ENCODE measurements at regions not wholly inside any gene's neighbourhood (a gene's known extent, or its start where the extent isn't known, plus 50 kb on each side); places are given as distances from the start of the nearest gene placed in this dataset.

DNA sequence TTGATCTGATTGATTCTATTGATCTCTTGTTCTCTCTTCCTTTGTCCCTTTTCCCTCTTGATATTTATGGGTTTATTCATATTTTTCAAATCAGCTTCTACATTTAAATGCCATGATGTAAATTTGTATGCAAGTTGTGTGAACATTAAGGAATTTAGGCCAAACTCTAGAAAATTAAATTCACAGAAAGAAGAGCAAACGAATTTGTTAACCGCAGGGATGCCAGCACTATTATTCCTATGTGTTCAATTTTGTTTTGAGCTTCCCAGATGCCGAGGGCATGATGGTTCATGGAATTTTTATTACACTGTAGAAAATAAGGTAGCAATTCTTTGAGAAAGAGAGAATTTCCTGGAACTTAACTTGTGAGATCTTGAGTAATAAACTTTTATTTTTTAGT lies 220.9 kb downstream of the BUB3 start:
- Histone ChIP-seq H3K9ac (no peak overlapping the region), H3K9me3 (ENCODE audit: low read depth) (no peaks in the 10 kb centered on the region), H2AFZ (replicated peaks) (no peak overlapping the region), H4K20me1 (ENCODE audit: low read depth) (no peaks in the 10 kb centered on the region), H3K4me2 (no peak overlapping the region), H3K27ac (no peak overlapping the region), H3F3A (ENCODE audit: low read depth) (no peaks in the 10 kb centered on the region), H3K4me3 (no peak overlapping the region), H3K27me3 (no peaks in the 10 kb centered on the region), H3K4me1 (peaks cover 6% of the 10 kb centered on the region), H3K36me3 (no peaks in the 10 kb centered on the region), H3K79me2 (ENCODE audit: low read depth) (no peaks in the 10 kb centered on the region)
- no peak for DNase-seq (ENCODE audit: low spot score)
- Mint-ChIP-seq H3K4me1 (peaks cover 5% of the 10 kb centered on the region), H3K9me3 (peaks cover 3% of the 10 kb centered on the region), H3K36me3 (no peaks in the 10 kb centered on the region), H3K27ac (no peak overlapping the region), H3K27me3 (ENCODE audit: insufficient read depth, low read depth) (peaks cover 2% of the 10 kb centered on the region), H3K4me3 (no peak overlapping the region)
- TF ChIP-seq, protein P1, sequence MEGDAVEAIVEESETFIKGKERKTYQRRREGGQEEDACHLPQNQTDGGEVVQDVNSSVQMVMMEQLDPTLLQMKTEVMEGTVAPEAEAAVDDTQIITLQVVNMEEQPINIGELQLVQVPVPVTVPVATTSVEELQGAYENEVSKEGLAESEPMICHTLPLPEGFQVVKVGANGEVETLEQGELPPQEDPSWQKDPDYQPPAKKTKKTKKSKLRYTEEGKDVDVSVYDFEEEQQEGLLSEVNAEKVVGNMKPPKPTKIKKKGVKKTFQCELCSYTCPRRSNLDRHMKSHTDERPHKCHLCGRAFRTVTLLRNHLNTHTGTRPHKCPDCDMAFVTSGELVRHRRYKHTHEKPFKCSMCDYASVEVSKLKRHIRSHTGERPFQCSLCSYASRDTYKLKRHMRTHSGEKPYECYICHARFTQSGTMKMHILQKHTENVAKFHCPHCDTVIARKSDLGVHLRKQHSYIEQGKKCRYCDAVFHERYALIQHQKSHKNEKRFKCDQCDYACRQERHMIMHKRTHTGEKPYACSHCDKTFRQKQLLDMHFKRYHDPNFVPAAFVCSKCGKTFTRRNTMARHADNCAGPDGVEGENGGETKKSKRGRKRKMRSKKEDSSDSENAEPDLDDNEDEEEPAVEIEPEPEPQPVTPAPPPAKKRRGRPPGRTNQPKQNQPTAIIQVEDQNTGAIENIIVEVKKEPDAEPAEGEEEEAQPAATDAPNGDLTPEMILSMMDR (IDR thresholded peaks at IDR 0.05), result no peak
- TF ChIP-seq EZH2 (IDR thresholded peaks at IDR 0.05), result no peak
- no peak for TF ChIP-seq EZH2phosphoT487 (IDR thresholded peaks at IDR 0.05)

DNA sequence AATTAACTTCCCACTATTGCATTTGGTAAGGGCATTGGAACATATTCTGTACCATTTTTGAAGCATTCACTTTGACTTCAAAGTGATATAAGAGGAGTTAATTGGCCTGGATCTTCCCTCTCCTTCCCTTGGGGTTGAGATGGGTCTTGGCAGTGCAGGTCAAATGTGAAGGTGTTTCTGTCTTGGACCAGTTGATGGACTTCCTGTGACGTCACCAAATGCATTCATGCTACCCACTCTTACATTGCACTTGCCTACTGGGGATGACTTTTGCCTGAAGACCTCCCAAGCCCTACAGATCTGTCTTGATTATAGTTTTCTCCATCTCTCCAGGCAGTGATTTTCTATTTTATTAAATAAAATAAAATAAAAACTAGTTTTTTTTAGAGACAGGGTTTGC lies 221.5 kb downstream of the BUB3 start:
- Mint-ChIP-seq H3K36me3 (no peaks in the 10 kb centered on the region), H3K27me3 (ENCODE audit: insufficient read depth, low read depth) (peaks cover 5% of the 10 kb centered on the region), H3K9me3 (peaks cover 3% of the 10 kb centered on the region), H3K4me3 (no peak overlapping the region), H3K4me1 (peaks cover 9% of the 10 kb centered on the region), H3K27ac (no peak overlapping the region)
- Histone ChIP-seq H3K79me2 (ENCODE audit: low read depth) (no peaks in the 10 kb centered on the region), H3K36me3 (no peaks in the 10 kb centered on the region), H2AFZ (replicated peaks) (no peak overlapping the region), H3K27ac (no peak overlapping the region), H3K4me1 (peaks cover 6% of the 10 kb centered on the region), H3K27me3 (no peaks in the 10 kb centered on the region), H3K4me2 (no peak overlapping the region), H4K20me1 (ENCODE audit: low read depth) (no peaks in the 10 kb centered on the region), H3K4me3 (no peak overlapping the region), H3F3A (ENCODE audit: low read depth) (no peaks in the 10 kb centered on the region), H3K9me3 (ENCODE audit: low read depth) (no peaks in the 10 kb centered on the region), H3K9ac (no peak overlapping the region)
- no peak for DNase-seq (ENCODE audit: low spot score)
- no peak for TF ChIP-seq EZH2phosphoT487 (IDR thresholded peaks at IDR 0.05)
- TF ChIP-seq, protein P1 (IDR thresholded peaks at IDR 0.05), result no peak
- no peak for TF ChIP-seq EZH2 (IDR thresholded peaks at IDR 0.05)

DNA sequence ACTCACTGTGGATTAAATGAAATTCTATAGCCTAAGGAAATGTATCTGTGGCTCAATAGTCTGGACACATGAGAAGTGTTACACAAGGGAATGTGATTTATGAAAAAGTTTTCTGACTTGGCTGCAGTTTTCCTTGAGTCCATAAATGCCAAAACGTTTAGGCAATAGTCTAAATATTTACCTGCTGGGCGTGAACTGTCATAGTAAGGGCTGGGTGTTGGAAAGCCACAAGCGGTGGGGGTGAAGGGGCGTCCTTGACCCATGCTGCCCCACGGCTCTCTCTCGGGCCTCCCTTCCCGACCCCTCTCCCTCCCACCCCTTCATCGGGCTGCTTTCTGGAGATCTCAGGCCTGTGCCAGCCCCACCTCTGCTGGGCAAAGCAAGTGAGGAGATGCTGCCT lies 223.7 kb downstream of the BUB3 start:
- Mint-ChIP-seq H3K4me3 (no peak overlapping the region), H3K27ac (no peak overlapping the region), H3K36me3 (no peaks in the 10 kb centered on the region), H3K9me3 (no peaks in the 10 kb centered on the region), H3K27me3 (ENCODE audit: insufficient read depth, low read depth) (peaks cover 9% of the 10 kb centered on the region), H3K4me1 (peaks cover 22% of the 10 kb centered on the region)
- no peak overlapping the region for H2AFZ ChIP-seq (replicated peaks)
- H4K20me1 ChIP-seq (ENCODE audit: low read depth), result no peaks in the 10 kb centered on the region
- no peaks in the 10 kb centered on the region for H3K27me3 ChIP-seq
- DNase-seq (ENCODE audit: low spot score), result no peak
- no peaks in the 10 kb centered on the region for H3K36me3 ChIP-seq
- no peak overlapping the region for H3K27ac ChIP-seq
- no peak overlapping the region for H3K4me2 ChIP-seq
- no peak overlapping the region for H3K4me3 ChIP-seq
- H3F3A ChIP-seq (ENCODE audit: low read depth), result no peaks in the 10 kb centered on the region
- no peak overlapping the region for H3K9ac ChIP-seq
- no peaks in the 10 kb centered on the region for H3K9me3 ChIP-seq (ENCODE audit: low read depth)
- H3K4me1 ChIP-seq, result peaks cover 13% of the 10 kb centered on the region
- no peak for TF ChIP-seq EZH2 (IDR thresholded peaks at IDR 0.05)
- TF ChIP-seq EZH2phosphoT487 (IDR thresholded peaks at IDR 0.05), result no peak
- TF ChIP-seq, protein P1 (IDR thresholded peaks at IDR 0.05), result no peak
- H3K79me2 ChIP-seq (ENCODE audit: low read depth), result no peaks in the 10 kb centered on the region

Data from neural progenitor cell (in vitro differentiated cells).